A673 (cell line): ENCODE measurements at regions not wholly inside any gene's neighbourhood (a gene's known extent, or its start where the extent isn't known, plus 50 kb on each side); places are given as distances from the start of the nearest gene placed in this dataset.

Experiments
- CTCF ChIP-seq: fragments of 300-800, 200-600 bp; sonication (generic); conservative IDR thresholded peaks from 2 replicates; pipeline ENCODE4 v1.5.1; 2017; ENCODE audit warnings: low read depth, mild to moderate bottlenecking, antibody characterized with exemption, low read length, moderate library complexity, mixed read lengths
- EZH2 ChIP-seq: fragments of 200-600 bp; sonication (generic); IDR thresholded peaks from 2 replicates; pipeline ENCODE4 v1.6.1; 2017; ENCODE audit warnings: borderline replicate concordance, low read depth, mild to moderate bottlenecking, mixed read lengths, antibody characterized with exemption, low read length; ENCODE audit not compliant: poor library complexity, severe bottlenecking

GRCh38 chr10:11388996-11389395, 222.5 kb downstream of the USP6NL start:
- TF ChIP-seq CTCF: no peak
- no peak for TF ChIP-seq EZH2
